ENCODE measurements at regions not wholly inside any gene's neighbourhood (a gene's known extent, or its start where the extent isn't known, plus 50 kb on each side); places are given as distances from the start of the nearest gene placed in this dataset.

GRCh38 chr7:37504801-37505200 is 56.1 kb upstream of the ELMO1 start:
- no peak for DNase-seq

DNA sequence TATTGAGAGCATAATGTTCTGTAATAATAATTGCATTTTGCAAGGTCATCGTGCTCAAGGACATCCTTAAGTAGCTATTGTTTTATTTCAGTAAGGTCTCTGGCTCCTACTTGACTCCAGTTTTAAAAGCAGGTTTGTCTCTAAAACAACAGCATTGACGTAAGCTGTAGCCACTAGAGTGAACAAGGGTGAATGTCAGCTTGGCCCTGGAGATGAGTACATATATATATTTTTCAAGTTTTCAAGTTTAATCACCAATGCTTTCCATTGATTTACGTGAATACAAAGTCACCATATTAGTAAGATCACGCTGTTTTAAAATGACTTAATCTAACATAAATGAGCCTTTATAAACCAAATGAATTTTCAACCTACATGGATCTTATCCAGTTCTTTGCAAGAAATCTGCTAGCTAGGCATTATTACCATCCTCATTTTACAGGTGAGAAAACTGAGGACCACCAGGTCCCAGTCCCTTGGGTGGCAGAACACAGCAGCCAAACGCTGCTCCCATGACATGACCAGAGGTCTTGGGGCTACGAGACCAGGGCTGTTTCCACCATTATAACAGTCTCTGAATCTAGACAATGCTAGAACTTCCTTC is 57.2 kb upstream of the ELMO1 start:
- no peak for DNase-seq

DNA sequence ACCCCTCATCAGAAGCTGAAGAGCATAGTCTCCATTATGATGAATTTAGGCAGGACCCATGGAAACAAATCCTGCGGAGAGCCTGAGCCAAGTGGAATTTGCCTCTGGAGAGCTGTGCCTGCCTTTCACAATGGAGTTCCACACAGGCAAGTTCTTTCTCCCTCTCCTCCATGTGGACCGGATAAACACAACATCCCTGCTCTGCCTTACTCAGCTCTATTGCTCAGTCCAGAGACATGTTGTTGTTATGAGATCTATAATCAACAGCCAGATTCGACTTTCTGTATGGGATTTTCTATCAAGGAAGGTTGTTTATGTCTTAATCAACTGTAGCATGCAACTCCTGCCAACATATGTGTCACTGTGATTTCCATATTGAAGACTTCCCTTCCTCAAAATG is 59.5 kb upstream of the ELMO1 start:
- DNase-seq: no peak

DNA sequence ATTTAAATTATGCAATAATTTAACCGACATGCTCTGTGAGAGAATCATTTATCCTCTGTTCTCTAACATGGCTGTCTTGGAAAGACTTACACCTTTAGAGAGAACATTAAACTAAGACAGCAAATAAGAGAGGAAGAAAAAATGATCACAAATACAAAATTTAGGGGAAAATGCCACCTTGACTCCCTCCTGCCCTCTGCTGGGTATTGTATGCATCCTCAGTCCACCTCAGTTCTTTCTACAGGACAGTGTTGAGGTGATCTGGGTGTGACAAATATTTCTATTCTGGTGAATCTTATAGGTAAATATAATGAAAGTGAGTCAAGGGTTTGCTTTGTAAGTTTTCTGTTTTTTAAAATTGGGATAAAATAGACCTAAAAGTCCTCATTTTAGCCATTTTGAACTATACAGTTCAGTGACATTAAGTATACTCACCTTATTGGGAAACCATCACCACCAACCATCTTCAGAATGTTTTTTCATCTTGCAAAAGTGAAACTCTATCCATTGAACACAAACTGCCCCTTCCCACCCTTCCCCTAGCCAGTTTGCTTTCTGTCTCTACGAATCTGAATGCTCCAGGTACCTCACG is 61.5 kb upstream of the ELMO1 start:
- peak; percentile 37 for DNase-seq

DNA sequence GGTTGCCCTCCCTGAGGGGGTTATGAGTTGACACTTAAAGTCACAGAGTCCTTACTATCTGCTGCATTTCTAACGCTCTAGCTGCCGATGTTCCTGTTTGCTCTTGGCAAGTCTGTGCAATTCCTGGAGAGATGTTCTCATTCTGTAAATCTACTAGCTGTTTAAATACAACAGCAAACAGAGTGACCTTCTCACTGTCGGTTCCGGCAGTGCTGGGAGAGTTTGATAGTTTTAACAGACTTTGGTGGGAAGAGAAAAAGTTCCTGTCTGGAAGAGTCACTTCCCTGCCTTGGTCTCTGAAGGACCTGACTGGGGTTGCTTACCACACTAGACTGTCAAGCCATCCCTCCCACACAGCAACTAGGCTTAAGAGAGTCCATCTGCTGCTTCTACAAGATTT is 63.3 kb upstream of the ELMO1 start:
- no peak for DNase-seq

GRCh38 chr7:37514497-37514896 is 65.8 kb upstream of the ELMO1 start:
- no peak for DNase-seq

DNA sequence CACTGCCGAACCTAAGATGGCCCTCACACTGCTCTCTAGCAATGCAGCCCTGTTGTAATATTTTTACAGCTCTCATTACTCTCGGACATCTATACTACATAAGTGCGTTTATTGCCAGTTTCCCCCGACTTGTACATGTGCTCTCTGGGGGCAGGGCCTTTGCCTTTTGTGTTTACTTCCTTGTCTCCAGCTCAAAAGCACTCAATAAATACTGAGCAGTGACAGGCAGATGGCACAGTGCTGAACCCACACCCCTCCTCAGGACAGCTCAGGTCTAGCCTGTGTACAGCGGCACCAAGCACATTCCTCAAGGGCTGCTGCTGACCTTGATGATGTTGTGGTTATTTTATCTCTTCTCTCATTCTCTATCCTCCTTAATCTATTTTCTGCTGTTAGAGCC is 68.0 kb upstream of the ELMO1 start:
- DNase-seq: no peak

DNA sequence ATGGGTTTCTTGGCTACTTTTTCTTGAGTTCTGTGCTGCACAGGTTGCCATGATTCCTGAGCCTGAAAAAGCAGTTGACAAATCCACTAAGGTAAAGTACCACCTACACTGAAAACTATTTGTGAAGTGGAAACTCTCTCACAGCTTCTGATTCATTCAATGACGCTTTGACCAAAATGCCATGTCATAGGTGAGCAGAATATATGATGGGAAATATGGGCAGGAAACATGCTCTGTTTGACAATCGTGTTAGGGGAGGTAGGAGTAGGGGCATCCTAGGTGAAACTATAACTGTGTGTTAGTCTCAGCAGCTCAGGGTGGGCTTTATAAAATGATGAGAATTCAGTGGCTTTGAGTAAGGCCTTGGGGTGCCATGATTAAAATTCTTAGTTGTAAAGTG is 69.6 kb upstream of the ELMO1 start:
- DNase-seq: no peak

- no peak for DNase-seq
Measured at GRCh38 chr7:37524056-37524455, 75.4 kb upstream of the ELMO1 start.

- no peak for DNase-seq
Measured at GRCh38 chr7:37524797-37525196, 76.1 kb upstream of the ELMO1 start.

DNA sequence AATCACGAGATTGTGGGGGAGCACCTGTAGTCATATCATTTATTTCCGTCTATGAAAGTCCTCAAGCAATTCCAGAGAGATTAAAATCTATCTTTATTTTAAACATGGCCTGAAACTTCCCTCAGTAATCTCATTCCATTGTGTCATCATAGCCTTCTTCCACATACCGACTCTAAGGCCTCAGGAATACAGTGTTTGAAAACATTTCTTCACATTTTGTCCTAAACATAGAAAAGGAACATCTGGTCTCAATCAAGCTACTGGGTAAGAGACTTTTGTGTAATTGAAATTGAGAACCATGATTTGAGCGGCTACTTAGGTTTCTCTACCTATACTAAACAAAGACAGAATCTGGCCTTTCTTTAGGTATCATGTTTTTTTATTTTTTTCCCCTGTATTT is 78.0 kb upstream of the ELMO1 start:
- DNase-seq: no peak

- no peak for DNase-seq
Measured at GRCh38 chr7:37527109-37527508, 78.4 kb upstream of the ELMO1 start.

DNA sequence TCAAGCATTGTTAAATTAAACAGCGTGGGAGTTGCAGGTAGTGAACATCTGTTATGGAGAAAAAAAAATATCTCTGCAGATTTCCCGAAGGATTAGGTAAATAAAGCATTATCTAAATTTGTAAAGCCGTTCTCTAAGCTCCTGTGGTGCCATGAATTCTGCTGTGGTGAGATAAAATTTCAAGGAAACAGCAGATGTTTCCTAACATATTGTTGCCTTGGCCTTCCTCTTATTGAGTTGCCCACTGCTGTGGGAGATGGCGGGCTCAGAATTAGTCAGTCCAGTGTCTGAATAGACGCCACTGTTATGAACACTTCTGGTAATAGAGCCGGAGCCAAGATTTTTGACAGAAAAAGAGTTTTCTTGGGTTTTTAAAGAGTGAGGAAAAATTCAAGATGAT is 82.6 kb upstream of the ELMO1 start:
- DNase-seq: no peak

DNA sequence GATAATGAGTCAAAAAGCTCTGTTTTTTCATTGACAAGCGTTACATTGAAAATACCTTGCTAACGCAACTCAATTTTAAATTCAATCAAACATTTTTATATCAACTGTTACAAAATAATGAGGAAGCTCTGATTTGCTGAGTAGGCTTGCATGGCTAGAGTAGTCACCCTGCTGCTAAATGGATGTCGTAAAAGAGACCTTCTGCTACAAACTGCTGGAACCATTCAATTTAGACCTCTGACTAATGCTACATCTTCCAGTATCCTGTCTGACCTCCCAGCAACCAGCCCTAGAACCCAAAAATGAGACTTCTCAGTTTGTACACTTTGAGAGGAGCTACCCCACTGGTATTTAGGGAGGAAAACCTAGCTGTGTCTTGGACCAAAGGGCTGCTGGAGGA is 84.0 kb upstream of the ELMO1 start:
- DNase-seq: no peak

- no peak for DNase-seq
Measured at GRCh38 chr7:37534893-37535610, 86.4 kb upstream of the ELMO1 start.

GRCh38 chr7:37535841-37536240 is 87.2 kb upstream of the ELMO1 start:
- DNase-seq: no peak

DNA sequence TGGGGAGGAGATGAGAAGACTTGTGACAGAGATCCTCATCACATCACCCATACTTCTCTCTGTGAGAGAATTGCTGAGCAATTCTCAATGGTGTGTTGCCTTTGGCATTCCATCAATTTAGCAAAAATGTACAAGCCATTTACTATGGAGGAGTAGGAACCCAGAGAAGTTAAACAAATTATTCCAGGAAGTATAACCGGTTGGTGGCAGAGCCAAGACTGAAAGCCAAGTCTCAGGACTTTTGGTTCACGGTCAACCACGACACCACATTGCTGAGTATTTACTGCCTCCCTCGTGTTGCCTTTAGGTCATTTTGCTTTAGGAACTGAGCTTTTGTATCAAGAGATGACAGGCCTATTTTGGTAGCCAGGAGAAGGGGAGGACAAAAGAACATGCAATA is 88.0 kb upstream of the ELMO1 start:
- no peak for DNase-seq

DNA sequence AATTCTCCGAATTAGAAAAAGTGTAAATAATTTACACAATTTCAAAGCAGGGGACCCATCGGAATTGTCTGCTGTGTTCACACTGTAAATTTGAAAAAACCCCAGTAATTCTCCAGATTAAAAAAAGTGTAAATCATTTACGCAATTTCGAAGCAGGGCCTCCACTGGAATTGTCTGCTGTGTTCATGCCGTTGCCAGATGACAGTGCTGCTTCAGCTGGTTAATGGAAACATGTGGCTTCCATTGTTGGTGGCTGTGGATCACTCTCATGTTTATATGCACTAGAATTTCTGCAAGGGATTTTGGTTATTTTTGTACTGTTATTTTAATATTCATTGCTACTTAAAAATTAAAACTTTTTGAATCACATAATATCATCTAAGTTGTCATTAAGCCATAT is 88.8 kb upstream of the ELMO1 start:
- DNase-seq: no peak

DNA sequence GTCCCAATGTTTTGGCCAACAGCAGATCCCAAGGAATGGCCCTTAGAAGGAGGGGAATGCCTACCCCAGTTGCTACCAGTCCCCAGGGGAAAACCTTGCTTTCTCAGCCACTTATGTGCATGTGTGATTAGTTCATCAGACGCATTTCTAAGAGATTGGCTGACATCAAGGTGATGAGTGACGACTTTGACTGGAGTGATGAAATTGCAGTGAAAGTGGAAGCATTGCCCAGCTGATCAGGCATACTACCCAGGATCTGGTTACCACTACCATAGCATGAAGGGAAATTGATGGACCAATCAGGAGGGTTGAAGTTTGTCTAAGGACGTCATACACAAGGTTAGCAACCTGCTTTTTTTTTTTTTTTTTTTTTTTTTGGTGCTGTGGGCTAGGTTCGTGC is 90.3 kb upstream of the ELMO1 start:
- DNase-seq: no peak

DNA sequence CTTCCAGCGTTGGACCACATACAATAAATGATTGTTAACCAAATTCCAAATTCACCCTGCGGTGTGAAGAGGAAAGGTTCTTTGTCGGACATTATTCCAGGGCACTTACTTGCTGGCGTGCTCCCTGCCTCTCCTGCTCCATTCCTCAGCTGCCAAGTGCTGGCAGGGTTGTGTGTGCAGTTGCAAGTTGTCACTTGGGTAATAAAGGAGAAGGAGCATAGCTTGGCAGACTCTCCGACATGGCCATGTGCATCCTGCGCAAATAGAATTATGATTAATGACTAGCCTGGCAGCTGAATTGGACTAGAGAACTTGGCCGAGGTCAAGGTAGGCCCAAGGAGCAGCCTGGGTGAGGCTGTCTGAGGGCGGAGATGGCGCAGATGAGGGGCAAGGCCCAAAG is 92.3 kb upstream of the ELMO1 start:
- DNase-seq: no peak

GRCh38 chr7:37541810-37542443 is 93.3 kb upstream of the ELMO1 start:
- DNase-seq: no peak

GRCh38 chr7:37545619-37546534 is 97.2 kb upstream of the ELMO1 start:
- no peak for DNase-seq

DNA sequence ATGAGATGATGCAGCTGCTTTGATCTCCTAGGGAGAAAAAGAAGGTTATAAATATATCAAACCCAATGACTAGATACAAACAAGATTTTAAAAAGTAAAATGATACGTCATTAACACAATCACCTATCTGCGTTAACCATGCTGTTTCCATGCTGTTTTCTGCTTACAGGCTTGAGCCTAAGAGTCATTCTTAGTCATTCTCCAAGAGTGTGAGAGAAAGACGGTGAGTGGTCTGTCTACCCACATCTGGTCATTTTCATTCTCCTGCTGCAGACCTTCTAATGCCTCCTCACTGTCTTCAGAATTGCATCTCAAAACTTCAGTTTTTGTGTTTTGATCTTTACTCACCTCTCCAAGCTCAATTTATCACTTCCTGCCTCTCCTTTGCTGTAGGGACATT is 98.0 kb upstream of the ELMO1 start:
- no peak for DNase-seq
